Loucy (cell line): ENCODE measurements at regions not wholly inside any gene's neighbourhood (a gene's known extent, or its start where the extent isn't known, plus 50 kb on each side); places are given as distances from the start of the nearest gene placed in this dataset.
A peak's percentile ranks its signal among the peaks of the same experiment; 100 is the strongest.

Experiments
- H2AFZ ChIP-seq: fragments of 200-600 bp; sonication (generic); 2 replicates; pipeline ENCODE4 v1.6.0; 2016; ENCODE audit warnings: antibody characterized with exemption, mild to moderate bottlenecking, low read length, moderate library complexity
- H3F3A ChIP-seq: fragments of 200-600 bp; 2 replicates; pipeline ENCODE4 v1.6.0; 2016; ENCODE audit warnings: antibody characterized with exemption, low read depth, mild to moderate bottlenecking
- H3K27me3 ChIP-seq: fragments of 200-600 bp; sonication (generic); 2 replicates; pipeline ENCODE4 v1.6.1; 2014; ENCODE audit warnings: low read length, mild to moderate bottlenecking; ENCODE audit not compliant: insufficient read depth, poor library complexity, severe bottlenecking
- H3K36me3 ChIP-seq: fragments of 200-600 bp; sonication (generic); 2 replicates; pipeline ENCODE4 v1.6.1; 2016; ENCODE audit warnings: low read length; ENCODE audit not compliant: insufficient read depth
- H3K4me1 ChIP-seq: fragments of 200-600 bp; sonication (generic); 2 replicates; pipeline ENCODE4 v1.5.1; 2014; ENCODE audit warnings: low read length, mild to moderate bottlenecking; ENCODE audit not compliant: insufficient read depth, poor library complexity, severe bottlenecking
- H3K4me2 ChIP-seq: fragments of 200-600 bp; sonication (generic); 2 replicates; pipeline ENCODE4 v1.6.0; 2014; ENCODE audit warnings: antibody characterized with exemption, low read length, low read depth, mild to moderate bottlenecking; ENCODE audit not compliant: poor library complexity, severe bottlenecking
- H3K4me3 ChIP-seq: fragments of 200-600 bp; sonication (generic); 2 replicates; pipeline ENCODE4 v1.5.1; 2014; ENCODE audit warnings: low read length, mild to moderate bottlenecking, mixed read lengths; ENCODE audit not compliant: poor library complexity, severe bottlenecking
- H3K79me2 ChIP-seq: fragments of 200-600 bp; sonication (generic); 2 replicates; pipeline ENCODE4 v1.6.1; 2014; ENCODE audit warnings: low read length; ENCODE audit not compliant: insufficient read depth
- H3K9ac ChIP-seq: fragments of 200-600 bp; sonication (generic); 2 replicates; pipeline ENCODE4 v1.6.0; 2014; ENCODE audit warnings: mild to moderate bottlenecking, low read depth, low read length, moderate library complexity; ENCODE audit not compliant: poor library complexity, severe bottlenecking
- H3K9me2 ChIP-seq: fragments of 200-600 bp; sonication (generic); replicated peaks from 2 replicates; pipeline ENCODE4 v1.6.1; 2016; ENCODE audit warnings: low read depth, low read length, mixed read lengths
- H3K9me3 ChIP-seq: fragments of 200-600 bp; sonication (generic); 2 replicates; pipeline ENCODE4 v1.6.1; 2014; ENCODE audit warnings: mild to moderate bottlenecking, antibody characterized with exemption, low read length, low read depth; ENCODE audit not compliant: insufficient read depth
- H4K20me1 ChIP-seq: fragments of 200-600 bp; sonication (generic); 2 replicates; pipeline ENCODE4 v1.6.0; 2014; ENCODE audit warnings: antibody characterized with exemption, low read length, mild to moderate bottlenecking; ENCODE audit not compliant: insufficient read depth, poor library complexity, severe bottlenecking
- CTCF ChIP-seq: fragments of 200-600 bp; sonication (generic); conservative IDR thresholded peaks from 2 replicates; pipeline ENCODE4 v1.5.1; 2014; ENCODE audit warnings: mild to moderate bottlenecking, antibody characterized with exemption, low read length
- EZH2phosphoT487 ChIP-seq: fragments of 200-600 bp; IDR thresholded peaks from 2 replicates; pipeline ENCODE4 v1.6.1; 2018; ENCODE audit warnings: antibody characterized with exemption, mild to moderate bottlenecking, moderate library complexity, borderline replicate concordance

- Histone ChIP-seq H3K36me3 (no peaks in the 10 kb centered on the region), H3K4me3 (no peak overlapping the region), H3K9me2 (no peaks in the 10 kb centered on the region), H4K20me1 (no peaks in the 10 kb centered on the region), H3K79me2 (no peaks in the 10 kb centered on the region), H3K9me3 (0 out of 2 replicates have a peak, but pooled peaks cover 4% of the 10 kb centered on the region), H3K4me1 (peaks cover 51% of the 10 kb centered on the region), H3K27me3 (no peaks in the 10 kb centered on the region), H2AFZ (peak overlapping the region; percentile 10; the same call in 1 of the 2 replicates), H3K4me2 (peak overlapping the region; percentile 6), H3F3A (peaks cover 6% of the 10 kb centered on the region; the same call in 1 of the 2 replicates), H3K9ac (peak overlapping the region; percentile 33)
- TF ChIP-seq EZH2phosphoT487 (no peak), CTCF (no peak)
Observed at GRCh38 chr9:91147079-91147708, 214.5 kb downstream of the AUH start.

DNA sequence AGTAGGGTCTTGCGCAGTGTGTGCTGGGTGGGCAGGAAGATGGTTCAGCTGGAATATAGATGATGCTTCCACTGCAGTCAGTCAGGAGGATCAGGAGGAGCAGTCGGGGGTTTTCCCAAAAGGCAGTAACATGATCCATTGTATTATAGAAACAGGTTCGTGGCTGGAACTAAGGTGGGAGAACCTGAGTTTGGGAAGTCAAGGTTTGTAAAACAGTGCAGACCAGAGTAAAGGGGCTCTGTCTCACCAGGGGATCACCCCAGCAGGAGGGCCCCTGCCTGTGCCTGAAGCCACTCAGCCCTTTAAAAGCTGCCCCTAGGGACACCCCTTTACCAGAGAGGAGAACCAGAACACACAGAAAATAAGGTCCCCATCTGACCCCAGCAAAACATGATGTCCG lies 213.4 kb downstream of the AUH start:
- Histone ChIP-seq H3K79me2 (no peaks in the 10 kb centered on the region), H3K9me2 (no peaks in the 10 kb centered on the region), H3K4me3 (no peak overlapping the region), H3F3A (peaks cover 6% of the 10 kb centered on the region; the same call in 1 of the 2 replicates), H3K4me2 (peak overlapping the region; percentile 6), H2AFZ (no peak overlapping the region), H3K4me1 (peaks cover 60% of the 10 kb centered on the region), H3K9ac (peak overlapping the region; percentile 33), H4K20me1 (no peaks in the 10 kb centered on the region), H3K27me3 (no peaks in the 10 kb centered on the region), H3K9me3 (peaks cover 11% of the 10 kb centered on the region; the same call in 1 of the 2 replicates), H3K36me3 (no peaks in the 10 kb centered on the region)
- TF ChIP-seq EZH2phosphoT487 (no peak), CTCF (no peak)

GRCh38 chr9:91150273-91150997 lies 211.3 kb downstream of the AUH start:
- H3K9me3 ChIP-seq: peaks cover 13% of the 10 kb centered on the region; the same call in 1 of the 2 replicates
- H3K4me3 ChIP-seq: peak overlapping the region; percentile 56
- H3K27me3 ChIP-seq: no peaks in the 10 kb centered on the region
- no peaks in the 10 kb centered on the region for H3K9me2 ChIP-seq
- no peaks in the 10 kb centered on the region for H3K36me3 ChIP-seq
- H3K9ac ChIP-seq: peak overlapping the region; percentile 70
- H4K20me1 ChIP-seq: no peaks in the 10 kb centered on the region
- peaks cover 64% of the 10 kb centered on the region for H3K4me1 ChIP-seq
- H2AFZ ChIP-seq: no peak overlapping the region
- TF ChIP-seq EZH2phosphoT487: no peak
- TF ChIP-seq CTCF: no peak
- H3K4me2 ChIP-seq: peak overlapping the region; percentile 77
- H3K79me2 ChIP-seq: no peaks in the 10 kb centered on the region
- H3F3A ChIP-seq: peaks cover 6% of the 10 kb centered on the region; the same call in 1 of the 2 replicates
